ENCODE measurements at regions not wholly inside any gene's neighbourhood (a gene's known extent, or its start where the extent isn't known, plus 50 kb on each side); places are given as distances from the start of the nearest gene placed in this dataset.

- TF ChIP-seq POLR2AphosphoS5 (IDR thresholded peaks at IDR 0.05; ENCODE audit: low read depth, low read length) (no peak), REST (IDR thresholded peaks at IDR 0.05; ENCODE audit: insufficient read depth in 1 of 2, low read depth in 2 of 2, low read length in 2 of 2) (no peak), FOXP2 (optimal IDR thresholded peaks at IDR 0.05; ENCODE audit: borderline replicate concordance, extremely low read depth, extremely low read length, insufficient read depth) (no peak), TAF1 (IDR thresholded peaks at IDR 0.05; ENCODE audit: borderline replicate concordance, insufficient read depth, low read length) (no peak), SIN3A (IDR thresholded peaks at IDR 0.05; ENCODE audit: borderline replicate concordance, insufficient read depth, low read length) (no peak)
These were observed 153.3 kb upstream of the TBL1X start for GRCh38 chrX:9311421-9312160.
